Cerebellar cortex (tissue), 1 donor: ENCODE measurements at regions not wholly inside any gene's neighbourhood (a gene's known extent, or its start where the extent isn't known, plus 50 kb on each side); places are given as distances from the start of the nearest gene placed in this dataset.

Experiments
- DNase-seq: peaks from one replicate; pipeline ENCODE4 v3.0.0-alpha.2; 2015; ENCODE audit warnings: low spot score

DNA sequence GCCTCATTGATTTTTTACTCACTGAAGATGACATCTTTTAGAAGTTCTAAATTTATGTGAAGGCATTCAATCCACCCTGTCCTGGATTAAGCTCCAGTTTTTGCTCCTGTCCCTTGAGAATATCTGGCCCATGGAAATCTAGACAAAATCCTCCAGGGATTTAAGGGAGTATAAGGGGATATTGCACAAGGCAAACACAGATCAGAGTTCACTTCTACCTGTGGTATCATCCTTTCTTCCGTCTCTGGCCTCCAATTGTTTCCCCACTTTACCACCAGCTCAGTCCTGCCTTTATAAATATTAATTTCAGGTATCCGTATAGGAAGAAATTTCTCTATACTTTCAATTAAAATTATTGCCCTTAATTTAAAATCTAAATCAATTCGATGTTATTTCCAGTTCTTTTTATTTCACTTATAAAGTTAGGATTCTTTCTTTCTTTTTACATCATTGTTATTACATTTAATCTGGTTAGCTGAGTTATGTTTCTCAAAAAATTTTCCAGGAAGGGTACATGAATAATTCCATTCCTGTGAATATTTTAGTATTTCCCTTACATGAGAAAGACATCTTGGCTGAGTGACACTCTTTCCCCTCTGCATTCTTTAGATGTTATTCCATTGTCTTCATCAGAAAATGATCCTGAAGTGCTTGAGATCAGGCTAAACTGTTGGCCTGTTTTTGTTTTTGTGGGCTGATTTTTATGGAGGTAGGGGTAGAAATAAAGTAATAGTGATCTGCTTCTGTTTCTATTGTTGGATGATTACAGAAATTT, 194.3 kb upstream of the MAP3K1 start:
- DNase-seq = no peak

- no peak for DNase-seq
These were observed 197.4 kb upstream of the MAP3K1 start for GRCh38 chr5:56617998-56618397.

DNA sequence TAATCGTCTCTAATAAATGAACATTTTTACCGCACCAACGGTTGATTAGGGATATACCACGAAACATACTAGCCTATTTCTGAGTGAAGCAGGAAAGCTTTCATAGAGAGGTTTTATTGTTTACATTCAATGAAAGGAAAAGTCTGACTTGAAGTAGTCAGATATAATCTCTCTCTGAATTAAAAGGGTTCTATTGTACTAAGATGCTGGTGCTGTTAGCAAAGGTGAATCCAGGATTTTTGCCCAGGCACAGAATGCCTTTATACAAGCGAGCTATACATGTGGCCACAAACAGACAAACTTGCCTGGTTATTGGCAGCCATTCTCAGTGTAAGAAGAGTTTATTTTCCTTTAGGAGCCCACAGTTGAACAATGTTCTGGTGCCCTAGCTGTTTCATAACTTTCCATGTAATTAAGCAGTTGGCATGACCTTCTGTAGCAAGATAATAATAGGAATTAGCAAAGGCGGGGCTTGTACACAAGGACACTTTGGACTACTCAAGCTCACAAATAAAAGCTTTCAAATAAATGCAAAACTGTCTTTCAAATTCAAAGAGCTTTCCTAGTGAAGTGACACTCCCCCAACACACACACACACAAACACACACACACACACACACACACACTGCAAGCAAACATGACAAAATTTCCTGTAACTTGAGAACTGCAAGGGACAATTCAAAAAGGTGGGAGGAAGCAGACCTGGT, 198.7 kb upstream of the MAP3K1 start:
- DNase-seq = no peak

DNA sequence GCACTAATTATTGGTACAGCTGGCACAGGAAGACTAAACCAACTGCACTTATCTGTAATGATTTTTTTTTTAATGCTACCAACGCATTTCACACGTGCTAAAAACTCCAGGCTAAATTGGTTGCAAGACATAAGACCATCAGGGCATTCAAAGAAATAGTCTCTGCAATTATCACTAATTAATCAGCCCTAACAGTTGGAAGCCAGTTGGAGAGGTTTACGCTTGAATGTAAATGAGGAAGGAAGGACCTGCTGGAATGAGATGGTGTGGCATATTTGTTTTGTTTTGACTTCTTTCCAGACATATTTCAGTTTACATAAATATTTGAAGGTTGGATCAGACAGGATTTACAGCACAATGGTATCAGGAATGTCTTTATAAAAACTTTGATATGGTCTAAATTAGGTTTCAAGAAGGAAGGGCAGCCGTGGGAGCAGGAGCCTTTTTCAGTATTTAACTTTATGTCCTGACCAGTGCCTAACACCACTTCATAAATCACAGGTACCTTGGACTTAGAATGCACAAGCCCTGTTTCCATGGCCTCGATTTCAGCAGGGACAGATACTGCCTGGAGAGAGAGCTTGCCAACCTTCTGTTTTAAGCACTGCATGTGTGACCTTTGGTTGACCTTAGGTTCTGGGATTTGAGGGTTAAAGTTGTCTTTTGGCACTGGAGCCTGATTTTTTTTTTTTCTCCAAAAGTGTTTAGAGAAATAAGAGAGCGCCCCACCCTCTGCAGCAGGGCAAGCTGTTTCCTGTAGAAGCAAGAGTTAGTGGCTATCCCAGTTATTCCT, 199.8 kb upstream of the MAP3K1 start:
- DNase-seq = peak; percentile 8

GRCh38 chr5:56612759-56613158, 202.6 kb upstream of the MAP3K1 start:
- DNase-seq = no peak

GRCh38 chr5:56612353-56612752, 203.0 kb upstream of the MAP3K1 start:
- DNase-seq = no peak

GRCh38 chr5:56610093-56610698, 205.2 kb upstream of the MAP3K1 start:
- no peak for DNase-seq

DNA sequence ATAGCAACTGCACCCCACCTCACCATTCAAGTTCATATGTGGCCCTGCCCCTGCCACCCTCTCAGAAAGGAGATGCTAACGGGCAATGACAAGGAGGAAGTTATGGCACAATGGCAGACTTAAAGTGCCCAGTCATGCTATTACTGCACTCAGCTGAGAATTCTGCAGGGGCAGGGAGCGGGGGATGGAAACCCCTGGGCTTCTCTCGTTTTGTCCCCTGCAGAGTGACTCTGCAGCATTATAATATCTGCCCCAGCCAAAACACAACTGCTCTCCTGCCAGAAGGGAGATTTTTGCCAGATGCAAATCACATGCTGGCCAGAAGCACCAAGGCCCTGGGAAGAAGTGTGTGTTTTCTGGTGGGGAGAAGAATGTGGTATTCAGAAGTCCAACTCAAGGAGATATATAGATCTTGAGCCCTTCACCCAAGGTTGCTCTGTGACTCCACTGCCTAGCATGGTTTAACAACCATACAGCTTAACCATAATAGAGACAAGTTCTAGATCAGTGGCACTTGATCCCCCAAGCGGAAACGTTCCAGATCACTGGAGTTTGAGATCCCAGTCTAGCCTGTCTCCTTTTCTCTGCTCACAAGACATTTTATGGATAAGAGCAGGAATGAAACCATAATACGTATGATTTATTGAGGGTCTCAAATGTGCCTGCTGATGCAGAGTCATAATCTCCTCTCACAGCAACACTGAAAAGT, 207.0 kb upstream of the MAP3K1 start:
- no peak for DNase-seq

GRCh38 chr5:56607551-56607950, 207.8 kb upstream of the MAP3K1 start:
- no peak for DNase-seq

- no peak for DNase-seq
These were observed 208.3 kb upstream of the MAP3K1 start for GRCh38 chr5:56607074-56607473.

GRCh38 chr5:56606192-56606591, 209.2 kb upstream of the MAP3K1 start:
- no peak for DNase-seq

DNA sequence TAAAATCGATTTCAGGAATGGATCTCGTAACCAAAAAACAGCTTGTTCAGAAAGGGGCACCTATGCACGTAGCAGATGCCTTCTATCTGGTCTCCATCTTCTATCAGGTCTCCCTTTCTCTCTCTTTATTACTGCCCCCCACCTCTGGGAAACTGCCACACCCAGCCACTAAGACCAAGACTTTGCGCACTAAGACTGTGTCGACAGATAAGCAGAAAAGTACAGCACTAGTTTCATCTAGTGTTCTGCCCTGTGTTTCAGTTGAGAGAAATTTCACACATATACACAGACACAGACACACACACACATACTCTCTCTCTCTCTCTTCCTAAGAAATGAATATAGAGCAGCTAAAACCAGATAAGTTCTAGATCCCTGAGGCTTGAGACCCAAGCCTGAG, 210.1 kb upstream of the MAP3K1 start:
- no peak for DNase-seq

DNA sequence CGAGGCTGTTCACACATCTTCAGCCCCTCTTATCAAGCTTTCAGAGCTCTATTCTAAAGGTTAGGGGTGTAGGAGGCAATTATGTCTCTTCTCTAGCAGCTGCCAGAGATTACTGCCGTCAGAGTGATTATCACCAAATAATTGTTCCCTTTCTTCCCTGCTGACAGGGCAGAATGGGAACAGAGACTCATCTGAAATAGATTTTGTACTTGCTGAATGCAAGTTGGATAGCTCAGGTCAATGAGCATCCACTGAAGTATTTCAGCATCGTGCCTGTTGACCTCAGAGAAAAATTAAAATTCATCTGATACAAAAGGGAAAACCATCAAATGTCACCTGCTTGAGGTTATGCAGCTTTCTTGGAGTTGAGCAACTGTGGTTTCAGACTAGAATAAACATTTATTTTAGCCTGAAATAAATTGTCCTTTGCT, 213.7 kb upstream of the MAP3K1 start:
- DNase-seq = no peak

GRCh38 chr5:56598941-56599340, 216.4 kb upstream of the MAP3K1 start:
- DNase-seq = no peak

DNA sequence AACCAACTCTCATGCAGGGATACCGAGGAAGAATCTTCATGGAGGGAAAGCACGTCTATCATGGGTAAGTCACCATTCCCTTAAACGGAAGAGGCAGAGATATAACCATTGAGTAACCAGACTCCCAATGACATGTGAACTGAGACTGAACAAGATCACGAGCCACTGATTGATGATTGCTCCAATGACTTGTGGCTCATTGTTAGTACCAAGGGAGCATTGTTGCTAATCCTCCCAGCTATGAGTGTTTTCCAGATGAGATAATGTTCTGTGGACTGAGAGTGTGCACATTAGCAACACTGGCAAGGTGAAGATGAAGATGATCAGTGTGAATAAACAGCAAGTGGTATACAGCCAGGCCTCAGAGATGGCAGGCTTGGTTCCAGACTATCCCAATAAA, 219.2 kb upstream of the MAP3K1 start:
- DNase-seq = no peak

DNA sequence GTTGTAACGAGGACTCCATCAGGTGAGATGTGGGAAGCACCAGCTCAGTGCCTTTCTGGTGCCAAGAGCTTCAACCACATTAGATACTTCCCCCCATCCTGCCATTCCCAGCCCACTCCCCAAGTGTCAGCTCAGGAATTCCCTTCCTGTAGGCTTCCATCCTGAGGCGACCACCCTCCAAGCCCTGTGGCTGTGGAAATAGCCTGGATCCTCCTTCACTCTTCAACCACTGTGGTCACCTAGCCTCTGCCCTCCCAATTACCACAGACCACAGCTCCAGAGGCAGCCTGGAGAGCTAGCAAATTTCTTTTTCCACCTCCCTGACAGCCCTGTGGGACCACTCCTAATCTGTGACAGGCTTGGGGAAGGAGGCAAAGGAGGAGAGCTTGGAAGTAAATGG, 219.8 kb upstream of the MAP3K1 start:
- DNase-seq = no peak

DNA sequence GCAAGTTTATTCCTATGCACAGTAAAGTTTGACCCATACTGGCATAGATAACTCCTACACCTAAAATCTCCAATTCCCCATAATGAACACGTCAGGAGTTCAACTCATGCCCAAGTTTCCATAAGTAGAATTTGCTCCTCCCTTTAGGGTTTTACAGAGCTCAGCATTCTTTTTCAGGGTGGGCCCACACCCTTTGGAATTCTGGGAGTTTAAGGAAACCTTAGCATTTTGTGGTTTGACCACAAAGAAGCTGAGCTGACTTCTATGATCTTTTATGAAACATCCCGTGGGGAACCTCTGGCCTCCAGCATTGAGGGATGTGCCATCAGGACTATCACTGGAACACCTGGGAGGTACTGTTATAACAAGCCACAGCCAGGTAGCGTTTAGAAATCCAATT, 220.6 kb upstream of the MAP3K1 start:
- no peak for DNase-seq

DNA sequence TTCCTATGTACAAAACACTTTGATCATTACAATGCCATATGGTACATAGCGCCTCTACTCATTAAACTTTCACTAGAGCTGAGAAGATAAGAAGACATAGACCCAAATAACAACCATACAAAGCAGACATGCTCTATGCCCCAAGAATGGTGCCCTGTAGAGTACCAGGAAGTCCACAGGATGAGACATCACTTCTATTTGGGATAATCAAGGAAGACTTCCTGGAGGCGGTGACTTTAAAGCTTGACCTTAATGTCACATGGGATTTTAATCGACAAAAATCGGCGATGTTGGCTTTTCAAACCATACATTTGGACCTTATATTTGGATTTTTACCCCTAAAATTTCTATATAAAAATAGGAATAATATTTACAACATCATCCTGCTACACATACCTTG, 224.3 kb upstream of the MAP3K1 start:
- no peak for DNase-seq

DNA sequence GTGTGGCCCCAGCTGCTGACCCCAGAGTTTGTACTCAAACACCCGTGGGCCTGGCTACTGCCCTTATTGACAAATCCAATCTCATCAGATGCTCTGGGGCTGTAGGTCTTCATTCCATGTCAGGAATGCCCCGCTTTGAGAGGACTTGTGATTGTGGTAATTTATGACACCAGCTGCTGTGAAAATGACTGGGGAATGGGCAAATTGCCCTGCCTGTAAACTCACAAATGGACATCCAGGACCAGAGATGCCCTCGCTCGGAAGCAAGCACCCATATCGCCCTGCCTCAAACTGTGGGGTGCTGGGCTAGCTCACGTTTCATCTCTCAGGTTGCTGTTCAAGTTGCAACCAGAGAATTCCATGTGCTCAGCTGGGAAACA, 225.9 kb upstream of the MAP3K1 start:
- no peak for DNase-seq

- DNase-seq = no peak
These were observed 226.5 kb upstream of the MAP3K1 start for GRCh38 chr5:56588636-56589480.

- DNase-seq = no peak
These were observed 227.2 kb upstream of the MAP3K1 start for GRCh38 chr5:56588131-56588487.
